Vagina (tissue), 2 donors: ENCODE measurements at regions not wholly inside any gene's neighbourhood (a gene's known extent, or its start where the extent isn't known, plus 50 kb on each side); places are given as distances from the start of the nearest gene placed in this dataset.

Experiments
- POLR2AphosphoS5 ChIP-seq, 2 donors: sonication (generic); formaldehyde crosslinking; IDR thresholded peaks; one replicate each; pipeline ENCODE4 v1.9.0; 2017; ENCODE audit warnings: antibody characterized with exemption in 2 of 2, mild to moderate bottlenecking in 2 of 2, low read depth in 1 of 2; ENCODE audit not compliant: insufficient read depth in 1 of 2
- TF ChIP-seq, protein P1 (sequence below), 3 experiments: fragments of 450-650 bp in 2 of 3; fragments of 200-600 bp in 1 of 3; sonication (generic) in 1 of 3; IDR thresholded peaks; one replicate each; pipeline ENCODE4 v1.5.1; 2017 to 2019; ENCODE audit warnings: antibody characterized with exemption in 3 of 3, mild to moderate bottlenecking in 2 of 3, moderate library complexity in 2 of 3

DNA sequence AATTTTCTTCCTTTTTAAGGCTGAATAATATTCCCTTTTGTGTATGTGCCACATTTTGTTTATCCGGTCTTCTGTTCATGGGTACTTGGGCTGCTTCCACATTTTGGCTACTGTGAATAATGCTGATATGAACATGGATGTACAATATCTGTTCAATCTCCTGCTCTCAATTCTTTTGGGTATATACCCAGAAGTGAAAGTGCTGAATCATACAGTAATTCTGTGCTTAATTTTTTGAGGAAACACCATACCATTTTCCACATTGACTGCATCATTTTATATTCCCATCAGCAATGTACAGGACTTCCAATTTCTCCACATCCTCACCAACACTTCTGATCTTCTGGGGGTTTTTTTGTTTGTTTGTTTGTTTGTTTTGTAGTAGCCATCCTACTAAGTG lies 135.0 kb upstream of the INHBA start:
- TF ChIP-seq, protein P1, sequence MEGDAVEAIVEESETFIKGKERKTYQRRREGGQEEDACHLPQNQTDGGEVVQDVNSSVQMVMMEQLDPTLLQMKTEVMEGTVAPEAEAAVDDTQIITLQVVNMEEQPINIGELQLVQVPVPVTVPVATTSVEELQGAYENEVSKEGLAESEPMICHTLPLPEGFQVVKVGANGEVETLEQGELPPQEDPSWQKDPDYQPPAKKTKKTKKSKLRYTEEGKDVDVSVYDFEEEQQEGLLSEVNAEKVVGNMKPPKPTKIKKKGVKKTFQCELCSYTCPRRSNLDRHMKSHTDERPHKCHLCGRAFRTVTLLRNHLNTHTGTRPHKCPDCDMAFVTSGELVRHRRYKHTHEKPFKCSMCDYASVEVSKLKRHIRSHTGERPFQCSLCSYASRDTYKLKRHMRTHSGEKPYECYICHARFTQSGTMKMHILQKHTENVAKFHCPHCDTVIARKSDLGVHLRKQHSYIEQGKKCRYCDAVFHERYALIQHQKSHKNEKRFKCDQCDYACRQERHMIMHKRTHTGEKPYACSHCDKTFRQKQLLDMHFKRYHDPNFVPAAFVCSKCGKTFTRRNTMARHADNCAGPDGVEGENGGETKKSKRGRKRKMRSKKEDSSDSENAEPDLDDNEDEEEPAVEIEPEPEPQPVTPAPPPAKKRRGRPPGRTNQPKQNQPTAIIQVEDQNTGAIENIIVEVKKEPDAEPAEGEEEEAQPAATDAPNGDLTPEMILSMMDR (IDR thresholded peaks at IDR 0.05) = no peak
- no peak for TF ChIP-seq POLR2AphosphoS5 (IDR thresholded peaks at IDR 0.05; ENCODE audit: insufficient read depth in 1 of 2, low read depth in 1 of 2)
